Osteocyte (in vitro differentiated cells): ENCODE measurements at regions not wholly inside any gene's neighbourhood (a gene's known extent, or its start where the extent isn't known, plus 50 kb on each side); places are given as distances from the start of the nearest gene placed in this dataset.

Experiments
- DNase-seq: peaks from one replicate; pipeline ENCODE4 v3.0.0; 2021; ENCODE audit warnings: mixed read lengths; ENCODE audit not compliant: unreplicated experiment; ENCODE audit errors: extremely low spot score
- H3K27ac Mint-ChIP-seq: one replicate; pipeline ENCODE4 v1.8.0; 2021; ENCODE audit warnings: mild to moderate bottlenecking, mixed read lengths; ENCODE audit not compliant: unreplicated experiment
- H3K27me3 Mint-ChIP-seq: one replicate; pipeline ENCODE4 v1.8.0; 2021; ENCODE audit warnings: mixed read lengths; ENCODE audit not compliant: unreplicated experiment
- H3K36me3 Mint-ChIP-seq: one replicate; pipeline ENCODE4 v1.8.0; 2021; ENCODE audit warnings: mixed read lengths; ENCODE audit not compliant: unreplicated experiment
- H3K4me1 Mint-ChIP-seq: one replicate; pipeline ENCODE4 v1.8.0; 2021; ENCODE audit warnings: mixed read lengths; ENCODE audit not compliant: unreplicated experiment
- H3K4me3 Mint-ChIP-seq: one replicate; pipeline ENCODE4 v1.8.0; 2021; ENCODE audit warnings: mild to moderate bottlenecking, moderate library complexity, mixed read lengths; ENCODE audit not compliant: unreplicated experiment
- H3K9me3 Mint-ChIP-seq: one replicate; pipeline ENCODE4 v1.8.0; 2021; ENCODE audit warnings: mixed read lengths; ENCODE audit not compliant: unreplicated experiment
- CTCF ChIP-seq: fragments of 200-600 bp; sonication (generic); IDR thresholded peaks from 2 replicates; pipeline ENCODE4 v1.5.0; 2021; ENCODE audit warnings: antibody characterized with exemption, mild to moderate bottlenecking, moderate library complexity

- no peak for TF ChIP-seq CTCF
- H3K9me3 Mint-ChIP-seq, result peaks cover 23% of the 10 kb centered on the region
- H3K4me1 Mint-ChIP-seq, result no peaks in the 10 kb centered on the region
- H3K27me3 Mint-ChIP-seq, result no peaks in the 10 kb centered on the region
- DNase-seq, result no peak
- H3K36me3 Mint-ChIP-seq, result no peaks in the 10 kb centered on the region
- no peak overlapping the region for H3K27ac Mint-ChIP-seq
- no peak overlapping the region for H3K4me3 Mint-ChIP-seq
Measured at GRCh38 chr10:8776926-8777622, 722.6 kb downstream of the GATA3 start.

GRCh38 chr10:8778713-8779112, 724.2 kb downstream of the GATA3 start:
- Mint-ChIP-seq H3K27ac (no peak overlapping the region), H3K4me1 (no peaks in the 10 kb centered on the region), H3K4me3 (no peak overlapping the region), H3K9me3 (peaks cover 28% of the 10 kb centered on the region), H3K27me3 (no peaks in the 10 kb centered on the region), H3K36me3 (no peaks in the 10 kb centered on the region)
- no peak for DNase-seq
- no peak for TF ChIP-seq CTCF

GRCh38 chr10:8787649-8788048, 733.2 kb downstream of the GATA3 start:
- Mint-ChIP-seq H3K27me3 (no peaks in the 10 kb centered on the region), H3K27ac (no peak overlapping the region), H3K4me3 (no peak overlapping the region), H3K4me1 (no peaks in the 10 kb centered on the region), H3K36me3 (no peaks in the 10 kb centered on the region), H3K9me3 (peaks cover 55% of the 10 kb centered on the region)
- DNase-seq, result no peak
- no peak for TF ChIP-seq CTCF

- no peak overlapping the region for H3K27ac Mint-ChIP-seq
- no peaks in the 10 kb centered on the region for H3K27me3 Mint-ChIP-seq
- no peak for DNase-seq
- no peak overlapping the region for H3K4me3 Mint-ChIP-seq
- peaks cover 42% of the 10 kb centered on the region for H3K9me3 Mint-ChIP-seq
- H3K36me3 Mint-ChIP-seq, result no peaks in the 10 kb centered on the region
- no peaks in the 10 kb centered on the region for H3K4me1 Mint-ChIP-seq
- TF ChIP-seq CTCF, result no peak
Measured at GRCh38 chr10:8790390-8790789, 735.9 kb downstream of the GATA3 start.

DNA sequence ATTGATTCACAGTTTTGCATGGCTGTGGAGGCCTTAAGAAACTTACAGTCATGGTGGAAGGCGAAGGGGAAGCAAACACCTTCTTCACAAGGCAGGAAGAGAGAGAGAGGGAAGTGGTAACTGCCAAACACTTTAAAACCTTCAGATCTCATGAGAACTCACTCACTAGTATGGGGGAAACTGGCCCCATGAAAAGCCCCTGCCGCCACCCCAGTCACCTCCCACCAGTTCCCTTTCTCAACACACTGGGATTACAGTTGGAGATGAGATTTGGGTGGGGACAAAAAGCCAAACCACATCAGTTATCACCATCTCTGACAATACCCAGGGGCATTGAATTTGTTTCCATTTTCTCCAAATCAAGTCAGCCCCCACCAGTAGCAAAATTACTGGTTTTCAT, 740.4 kb downstream of the GATA3 start:
- no peak for TF ChIP-seq CTCF
- Mint-ChIP-seq H3K9me3 (peaks cover 15% of the 10 kb centered on the region), H3K27me3 (no peaks in the 10 kb centered on the region), H3K27ac (no peak overlapping the region), H3K4me1 (no peaks in the 10 kb centered on the region), H3K36me3 (no peaks in the 10 kb centered on the region), H3K4me3 (no peak overlapping the region)
- no peak for DNase-seq
